GM06990 (cell line): ENCODE measurements at regions not wholly inside any gene's neighbourhood (a gene's known extent, or its start where the extent isn't known, plus 50 kb on each side); places are given as distances from the start of the nearest gene placed in this dataset.

Source experiments
- DNase-seq: peaks from one replicate; pipeline ENCODE4 v3.0.0-alpha.2; 2011; ENCODE audit not compliant: insufficient read length; ENCODE audit errors: extremely low read depth
- H3K27me3 ChIP-seq: replicated peaks from 2 replicates; pipeline ENCODE4 v1.6.0; 2011; ENCODE audit warnings: low read length; ENCODE audit not compliant: control insufficient read depth, insufficient read depth
- H3K36me3 ChIP-seq: 2 replicates; pipeline ENCODE4 v1.5.1; 2011; ENCODE audit warnings: low read length; ENCODE audit not compliant: control insufficient read depth, insufficient read depth
- H3K4me3 ChIP-seq: replicated peaks from 2 replicates; pipeline ENCODE4 v1.5.1; 2011; ENCODE audit warnings: low read depth, mild to moderate bottlenecking, control low read depth, low read length
- TF ChIP-seq, protein P1 (sequence below): IDR thresholded peaks from 2 replicates; pipeline ENCODE4 v1.5.1; 2011; ENCODE audit warnings: low read length, control low read depth, mild to moderate bottlenecking, inconsistent platforms; ENCODE audit not compliant: insufficient read depth, poor library complexity, severe bottlenecking

DNA sequence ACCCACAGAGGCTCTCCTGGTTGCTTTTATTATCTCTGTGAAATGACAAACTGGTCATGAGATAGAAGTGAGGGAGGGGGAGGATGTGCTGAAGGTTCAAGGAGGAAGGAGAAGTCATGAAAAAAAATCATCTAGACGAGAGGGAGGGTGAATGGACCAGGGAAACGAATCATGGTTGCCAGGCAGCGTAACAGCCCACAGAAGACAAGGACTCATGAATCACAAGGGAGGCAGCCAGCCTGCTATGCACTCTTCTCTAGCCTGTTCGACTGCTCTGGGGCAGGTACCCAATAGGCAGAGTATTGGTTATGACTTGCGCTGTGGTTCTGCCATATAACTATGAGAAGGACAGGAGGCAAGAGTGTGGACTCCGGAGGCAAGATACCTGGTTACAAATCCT, 475.2 kb downstream of the CDK5RAP2 start:
- no peak for DNase-seq
- Histone ChIP-seq H3K4me3 (no peak overlapping the region), H3K36me3 (no peaks in the 10 kb centered on the region), H3K27me3 (no peaks in the 10 kb centered on the region; the same call in 1 of the 2 replicates)
- TF ChIP-seq, protein P1, sequence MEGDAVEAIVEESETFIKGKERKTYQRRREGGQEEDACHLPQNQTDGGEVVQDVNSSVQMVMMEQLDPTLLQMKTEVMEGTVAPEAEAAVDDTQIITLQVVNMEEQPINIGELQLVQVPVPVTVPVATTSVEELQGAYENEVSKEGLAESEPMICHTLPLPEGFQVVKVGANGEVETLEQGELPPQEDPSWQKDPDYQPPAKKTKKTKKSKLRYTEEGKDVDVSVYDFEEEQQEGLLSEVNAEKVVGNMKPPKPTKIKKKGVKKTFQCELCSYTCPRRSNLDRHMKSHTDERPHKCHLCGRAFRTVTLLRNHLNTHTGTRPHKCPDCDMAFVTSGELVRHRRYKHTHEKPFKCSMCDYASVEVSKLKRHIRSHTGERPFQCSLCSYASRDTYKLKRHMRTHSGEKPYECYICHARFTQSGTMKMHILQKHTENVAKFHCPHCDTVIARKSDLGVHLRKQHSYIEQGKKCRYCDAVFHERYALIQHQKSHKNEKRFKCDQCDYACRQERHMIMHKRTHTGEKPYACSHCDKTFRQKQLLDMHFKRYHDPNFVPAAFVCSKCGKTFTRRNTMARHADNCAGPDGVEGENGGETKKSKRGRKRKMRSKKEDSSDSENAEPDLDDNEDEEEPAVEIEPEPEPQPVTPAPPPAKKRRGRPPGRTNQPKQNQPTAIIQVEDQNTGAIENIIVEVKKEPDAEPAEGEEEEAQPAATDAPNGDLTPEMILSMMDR: no peak

DNA sequence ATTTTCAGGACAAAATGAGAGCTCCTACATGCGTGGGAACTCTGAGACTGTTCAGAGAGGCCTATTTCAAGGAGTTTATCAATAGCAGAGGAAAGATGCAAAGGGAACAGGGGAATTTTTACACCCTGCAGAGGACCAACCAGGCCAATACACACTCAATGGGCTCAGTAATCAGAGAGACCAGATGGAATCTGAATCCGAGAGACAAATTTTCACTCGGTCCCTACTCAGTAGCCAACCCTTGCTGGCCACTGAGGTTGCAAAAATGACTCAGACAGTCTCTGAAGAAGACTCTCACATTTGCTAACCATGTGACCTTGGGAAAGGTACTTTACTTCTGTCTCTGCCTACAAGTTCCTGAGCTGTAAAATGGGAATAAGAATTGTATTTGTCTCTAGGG, 479.4 kb downstream of the CDK5RAP2 start:
- Histone ChIP-seq H3K27me3 (no peaks in the 10 kb centered on the region; the same call in 1 of the 2 replicates), H3K36me3 (no peaks in the 10 kb centered on the region), H3K4me3 (no peak overlapping the region)
- no peak for DNase-seq
- TF ChIP-seq, protein P1: no peak

DNA sequence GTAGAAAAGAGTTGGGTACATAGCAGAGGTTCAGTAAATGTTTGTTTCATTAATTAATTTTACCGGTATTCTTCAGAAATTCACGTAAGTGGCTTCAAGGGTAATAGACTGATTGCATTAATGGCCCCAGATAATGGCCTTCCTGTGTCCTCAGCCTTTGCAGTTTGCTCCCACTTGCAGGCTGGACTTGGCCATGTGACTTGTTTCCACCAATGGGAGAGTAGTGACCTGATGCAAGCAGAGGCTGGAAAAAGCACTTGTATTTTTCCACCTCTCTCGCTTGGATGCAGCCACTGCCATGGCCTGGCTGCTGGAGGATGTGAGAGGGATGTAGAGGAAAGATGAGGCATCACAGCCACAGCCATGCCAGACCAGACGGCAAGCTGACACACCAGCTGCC, 480.9 kb downstream of the CDK5RAP2 start:
- H3K4me3 ChIP-seq: no peak overlapping the region
- H3K27me3 ChIP-seq: no peaks in the 10 kb centered on the region; the same call in 1 of the 2 replicates
- no peaks in the 10 kb centered on the region for H3K36me3 ChIP-seq
- no peak for DNase-seq
- TF ChIP-seq, protein P1: no peak

DNA sequence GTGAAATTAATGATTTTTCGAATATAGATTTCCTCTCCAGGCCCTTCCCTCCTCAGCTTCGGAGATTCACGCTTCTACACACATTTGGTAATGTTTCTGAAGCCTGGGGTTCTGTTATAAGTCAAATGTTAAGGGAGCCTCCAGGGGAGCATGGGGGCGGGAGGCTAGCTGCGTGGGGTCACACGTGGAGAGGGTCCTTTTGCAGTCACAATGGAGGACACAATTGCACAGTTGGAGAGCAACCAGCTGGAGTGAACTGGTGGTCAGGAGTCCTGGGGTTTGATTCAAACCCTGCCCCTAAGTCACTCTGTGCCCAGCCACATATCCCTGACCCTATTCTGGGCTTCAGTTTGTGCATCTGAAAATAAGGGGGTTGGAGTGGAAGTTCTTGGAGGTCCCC, 481.4 kb downstream of the CDK5RAP2 start:
- Histone ChIP-seq H3K4me3 (no peak overlapping the region), H3K27me3 (no peaks in the 10 kb centered on the region; the same call in 1 of the 2 replicates), H3K36me3 (no peaks in the 10 kb centered on the region)
- TF ChIP-seq, protein P1: no peak
- DNase-seq: no peak

DNA sequence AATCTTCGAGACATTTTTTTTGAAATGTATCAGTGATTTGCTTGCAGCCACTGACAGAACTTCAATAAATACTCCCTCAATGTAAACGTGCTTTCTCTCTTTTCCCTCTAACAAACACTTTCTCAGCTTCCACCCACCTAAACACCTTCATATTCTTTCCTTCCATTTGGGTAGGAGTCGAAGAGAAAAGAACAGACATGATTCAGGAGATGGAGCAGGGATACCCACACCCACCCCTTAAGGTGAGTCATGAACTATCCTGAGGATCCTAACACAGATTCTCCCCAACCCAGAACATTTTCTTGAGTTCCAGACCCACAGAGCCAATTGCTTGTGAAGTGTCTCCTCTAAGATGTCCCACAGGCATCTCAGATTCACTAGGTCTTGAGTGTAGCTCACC, 488.8 kb downstream of the CDK5RAP2 start:
- TF ChIP-seq, protein P1: no peak
- no peaks in the 10 kb centered on the region; the same call in 1 of the 2 replicates for H3K27me3 ChIP-seq
- DNase-seq: no peak
- H3K36me3 ChIP-seq: no peaks in the 10 kb centered on the region
- no peak overlapping the region for H3K4me3 ChIP-seq

DNA sequence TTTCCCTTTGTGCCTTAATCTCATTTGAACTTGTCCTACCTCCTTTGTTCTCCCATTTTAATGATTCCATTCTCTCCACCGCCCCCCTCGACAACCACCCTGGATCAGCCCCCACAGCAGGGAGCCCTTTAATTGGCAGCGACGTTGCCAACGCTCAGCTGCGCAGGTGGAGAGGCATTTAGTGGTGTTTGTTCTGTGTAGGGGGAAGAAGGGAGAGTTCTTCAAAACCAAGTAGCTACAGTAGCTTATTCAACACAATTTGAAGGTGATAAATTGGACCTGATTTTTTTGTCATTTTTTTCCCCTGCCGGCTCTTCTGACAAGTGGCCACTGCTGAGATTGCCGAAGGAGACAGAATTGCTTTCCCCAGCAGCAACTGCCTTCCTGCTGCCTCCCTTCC, 499.1 kb downstream of the CDK5RAP2 start:
- DNase-seq: no peak
- Histone ChIP-seq H3K4me3 (no peak overlapping the region), H3K36me3 (no peaks in the 10 kb centered on the region), H3K27me3 (no peaks in the 10 kb centered on the region)
- TF ChIP-seq, protein P1: no peak
